ENCODE measurements at regions not wholly inside any gene's neighbourhood (a gene's known extent, or its start where the extent isn't known, plus 50 kb on each side); places are given as distances from the start of the nearest gene placed in this dataset.
"Not testable (repeated sequence)": the region's sequence is repeated elsewhere in the genome, so short reads cannot be mapped to it uniquely, and the experiment has no call there.

GRCh38 chr7:118858651-118859149 lies 634.2 kb downstream of the ANKRD7 start:
- H3K4me3 Mint-ChIP-seq: no peak overlapping the region
- H3K36me3 Mint-ChIP-seq (ENCODE audit: low read depth): no peaks in the 10 kb centered on the region
- H3K4me1 Mint-ChIP-seq (ENCODE audit: low read depth): no peaks in the 10 kb centered on the region
- no peaks in the 10 kb centered on the region for H3K27me3 Mint-ChIP-seq
- intact Hi-C loops (cut with micrococcal nuclease): no loop called here
- H3K9me3 Mint-ChIP-seq: peaks cover 17% of the 10 kb centered on the region
- no peak overlapping the region for H3K27ac Mint-ChIP-seq

- Mint-ChIP-seq H3K4me3 (no peak overlapping the region), H3K27ac (no peak overlapping the region), H3K4me1 (ENCODE audit: low read depth) (no peaks in the 10 kb centered on the region), H3K27me3 (no peaks in the 10 kb centered on the region), H3K36me3 (ENCODE audit: low read depth) (no peaks in the 10 kb centered on the region), H3K9me3 (peaks cover 14% of the 10 kb centered on the region)
- intact Hi-C loops (cut with micrococcal nuclease): no loop called here
Observed at GRCh38 chr7:118861581-118861980, 637.1 kb downstream of the ANKRD7 start.

- intact Hi-C loops (cut with micrococcal nuclease): no loop called here
- Mint-ChIP-seq H3K4me3 (no peak overlapping the region), H3K4me1 (ENCODE audit: low read depth) (no peaks in the 10 kb centered on the region), H3K9me3 (peaks cover 4% of the 10 kb centered on the region), H3K36me3 (ENCODE audit: low read depth) (no peaks in the 10 kb centered on the region), H3K27me3 (no peaks in the 10 kb centered on the region), H3K27ac (no peak overlapping the region)
Observed at GRCh38 chr7:118862740-118863139, 638.2 kb downstream of the ANKRD7 start.

GRCh38 chr7:118863966-118864365 lies 639.5 kb downstream of the ANKRD7 start:
- no peaks in the 10 kb centered on the region for H3K27me3 Mint-ChIP-seq
- intact Hi-C loops (cut with micrococcal nuclease): no loop called here
- H3K27ac Mint-ChIP-seq: no peak overlapping the region
- no peaks in the 10 kb centered on the region for H3K4me1 Mint-ChIP-seq (ENCODE audit: low read depth)
- H3K4me3 Mint-ChIP-seq: no peak overlapping the region
- no peaks in the 10 kb centered on the region for H3K36me3 Mint-ChIP-seq (ENCODE audit: low read depth)
- H3K9me3 Mint-ChIP-seq: no peaks in the 10 kb centered on the region

GRCh38 chr7:118867860-118868259 lies 643.4 kb downstream of the ANKRD7 start:
- no peaks in the 10 kb centered on the region for H3K9me3 Mint-ChIP-seq
- no peak overlapping the region for H3K4me3 Mint-ChIP-seq
- no peak overlapping the region for H3K27ac Mint-ChIP-seq
- intact Hi-C loops (cut with micrococcal nuclease): no loop called here
- no peaks in the 10 kb centered on the region for H3K4me1 Mint-ChIP-seq (ENCODE audit: low read depth)
- no peaks in the 10 kb centered on the region for H3K36me3 Mint-ChIP-seq (ENCODE audit: low read depth)
- no peaks in the 10 kb centered on the region for H3K27me3 Mint-ChIP-seq

- H3K27me3 Mint-ChIP-seq; H3K4me1 Mint-ChIP-seq (ENCODE audit: low read depth); H3K36me3 Mint-ChIP-seq (ENCODE audit: low read depth); H3K27ac Mint-ChIP-seq; H3K4me3 Mint-ChIP-seq; intact Hi-C loops (cut with micrococcal nuclease); H3K9me3 Mint-ChIP-seq: not testable (repeated sequence)
Observed at GRCh38 chr7:118869141-118869540, 644.6 kb downstream of the ANKRD7 start.

- Mint-ChIP-seq H3K36me3 (ENCODE audit: low read depth) (no peaks in the 10 kb centered on the region), H3K4me3 (no peak overlapping the region), H3K9me3 (no peaks in the 10 kb centered on the region), H3K27ac (no peak overlapping the region), H3K27me3 (no peaks in the 10 kb centered on the region), H3K4me1 (ENCODE audit: low read depth) (no peaks in the 10 kb centered on the region)
- intact Hi-C loops (cut with micrococcal nuclease): no loop called here
Observed at GRCh38 chr7:118870187-118870586, 645.7 kb downstream of the ANKRD7 start.

- no peak overlapping the region for H3K27ac Mint-ChIP-seq
- H3K4me1 Mint-ChIP-seq (ENCODE audit: low read depth): no peaks in the 10 kb centered on the region
- intact Hi-C loops (cut with micrococcal nuclease): no loop called here
- H3K36me3 Mint-ChIP-seq (ENCODE audit: low read depth): no peaks in the 10 kb centered on the region
- H3K9me3 Mint-ChIP-seq: no peaks in the 10 kb centered on the region
- H3K4me3 Mint-ChIP-seq: no peak overlapping the region
- H3K27me3 Mint-ChIP-seq: no peaks in the 10 kb centered on the region
Observed at GRCh38 chr7:118872568-118872967, 648.1 kb downstream of the ANKRD7 start.

GRCh38 chr7:118877187-118877586 lies 652.7 kb downstream of the ANKRD7 start:
- Mint-ChIP-seq H3K4me3 (no peak overlapping the region), H3K27ac (no peak overlapping the region), H3K36me3 (ENCODE audit: low read depth) (no peaks in the 10 kb centered on the region), H3K4me1 (ENCODE audit: low read depth) (no peaks in the 10 kb centered on the region), H3K27me3 (no peaks in the 10 kb centered on the region), H3K9me3 (no peaks in the 10 kb centered on the region)
- intact Hi-C loops (cut with micrococcal nuclease): no loop called here

- Mint-ChIP-seq H3K27ac (no peak overlapping the region), H3K4me3 (no peak overlapping the region), H3K27me3 (no peaks in the 10 kb centered on the region), H3K36me3 (ENCODE audit: low read depth) (no peaks in the 10 kb centered on the region), H3K9me3 (no peaks in the 10 kb centered on the region), H3K4me1 (ENCODE audit: low read depth) (no peaks in the 10 kb centered on the region)
- intact Hi-C loops (cut with micrococcal nuclease): no loop called here
Observed at GRCh38 chr7:118878336-118878735, 653.8 kb downstream of the ANKRD7 start.

- H3K4me3 Mint-ChIP-seq: no peak overlapping the region
- intact Hi-C loops (cut with micrococcal nuclease): no loop called here
- H3K9me3 Mint-ChIP-seq: no peaks in the 10 kb centered on the region
- H3K36me3 Mint-ChIP-seq (ENCODE audit: low read depth): no peaks in the 10 kb centered on the region
- H3K4me1 Mint-ChIP-seq (ENCODE audit: low read depth): no peaks in the 10 kb centered on the region
- no peaks in the 10 kb centered on the region for H3K27me3 Mint-ChIP-seq
- H3K27ac Mint-ChIP-seq: no peak overlapping the region
Observed at GRCh38 chr7:118898284-118898683, 673.8 kb downstream of the ANKRD7 start.

- Mint-ChIP-seq H3K4me3 (no peak overlapping the region), H3K36me3 (ENCODE audit: low read depth) (no peaks in the 10 kb centered on the region), H3K4me1 (ENCODE audit: low read depth) (no peaks in the 10 kb centered on the region), H3K27ac (no peak overlapping the region), H3K27me3 (no peaks in the 10 kb centered on the region), H3K9me3 (no peaks in the 10 kb centered on the region)
- intact Hi-C loops (cut with micrococcal nuclease): no loop called here
Observed at GRCh38 chr7:118902600-118902999, 678.1 kb downstream of the ANKRD7 start.

GRCh38 chr7:118907911-118908527 lies 683.5 kb downstream of the ANKRD7 start:
- no peak overlapping the region for H3K4me3 Mint-ChIP-seq
- intact Hi-C loops (cut with micrococcal nuclease): no loop called here
- H3K9me3 Mint-ChIP-seq: no peaks in the 10 kb centered on the region
- H3K4me1 Mint-ChIP-seq (ENCODE audit: low read depth): no peaks in the 10 kb centered on the region
- H3K27me3 Mint-ChIP-seq: no peaks in the 10 kb centered on the region
- H3K27ac Mint-ChIP-seq: no peak overlapping the region
- H3K36me3 Mint-ChIP-seq (ENCODE audit: low read depth): no peaks in the 10 kb centered on the region

- intact Hi-C loops (cut with micrococcal nuclease); H3K36me3 Mint-ChIP-seq (ENCODE audit: low read depth); H3K4me1 Mint-ChIP-seq (ENCODE audit: low read depth); H3K27ac Mint-ChIP-seq; H3K9me3 Mint-ChIP-seq; H3K4me3 Mint-ChIP-seq; H3K27me3 Mint-ChIP-seq: not testable (repeated sequence)
Observed at GRCh38 chr7:118916120-118916519, 691.6 kb downstream of the ANKRD7 start.

GRCh38 chr7:118918556-118918955 lies 694.1 kb downstream of the ANKRD7 start:
- no peaks in the 10 kb centered on the region for H3K9me3 Mint-ChIP-seq
- H3K27ac Mint-ChIP-seq: no peak overlapping the region
- no peaks in the 10 kb centered on the region for H3K27me3 Mint-ChIP-seq
- intact Hi-C loops (cut with micrococcal nuclease): no loop called here
- H3K4me3 Mint-ChIP-seq: no peak overlapping the region
- H3K36me3 Mint-ChIP-seq (ENCODE audit: low read depth): no peaks in the 10 kb centered on the region
- H3K4me1 Mint-ChIP-seq (ENCODE audit: low read depth): no peaks in the 10 kb centered on the region

Measured in dendritic cell treated with granulocyte-macrophage colony-stimulating factor and Interleukin-4, amounts not matched to agents 40 ng/mL and 50 ng/mL, for 4 days (primary cell).